ENCODE measurements at regions not wholly inside any gene's neighbourhood (a gene's known extent, or its start where the extent isn't known, plus 50 kb on each side); places are given as distances from the start of the nearest gene placed in this dataset.

GRCh38 chr10:128549101-128549608 lies 422.9 kb upstream of the MKI67 start:
- 61 to 70% (median 67%) methylated on average over 6 of the region's 6 CpGs for WGBS, 3 donors
- Histone ChIP-seq H3K36me3 (no peaks in the 10 kb centered on the region), H3K9me3 (no peaks in the 10 kb centered on the region), H3K27ac (no peak overlapping the region), H3K4me1 (ENCODE audit: insufficient read depth) (no peaks in the 10 kb centered on the region), H3K27me3 (no peaks in the 10 kb centered on the region), H3K4me3 (no peak overlapping the region)
- no peak for DNase-seq
- TF ChIP-seq EP300 (IDR thresholded peaks at IDR 0.05), result no peak
- no peak for TF ChIP-seq CTCF (IDR thresholded peaks at IDR 0.05)
- TF ChIP-seq POLR2A (IDR thresholded peaks at IDR 0.05), result no peak
- intact Hi-C loops (cut with DNase I), result no loop called here

GRCh38 chr10:128550045-128550444 lies 423.8 kb upstream of the MKI67 start:
- WGBS, 3 donors, result 92 to 94% (median 92%) methylated on average over 10 of the region's 10 CpGs
- intact Hi-C loops (cut with DNase I), result no loop called here
- no peak for DNase-seq
- TF ChIP-seq POLR2A (IDR thresholded peaks at IDR 0.05) (no peak), CTCF (IDR thresholded peaks at IDR 0.05) (no peak), EP300 (IDR thresholded peaks at IDR 0.05) (no peak)
- Histone ChIP-seq H3K9me3 (no peaks in the 10 kb centered on the region), H3K4me1 (ENCODE audit: insufficient read depth) (no peaks in the 10 kb centered on the region), H3K36me3 (no peaks in the 10 kb centered on the region), H3K27me3 (no peaks in the 10 kb centered on the region), H3K27ac (no peak overlapping the region), H3K4me3 (no peak overlapping the region)

- Histone ChIP-seq H3K9me3 (no peaks in the 10 kb centered on the region), H3K36me3 (no peaks in the 10 kb centered on the region), H3K4me1 (ENCODE audit: insufficient read depth) (no peaks in the 10 kb centered on the region), H3K4me3 (no peak overlapping the region), H3K27me3 (no peaks in the 10 kb centered on the region), H3K27ac (no peak overlapping the region)
- DNase-seq, result no peak
- 85 to 95% (median 85%) methylated on average over 7 of the region's 7 CpGs for WGBS, 3 donors
- TF ChIP-seq POLR2A (IDR thresholded peaks at IDR 0.05) (no peak), EP300 (IDR thresholded peaks at IDR 0.05) (no peak), CTCF (IDR thresholded peaks at IDR 0.05) (no peak)
- intact Hi-C loops (cut with DNase I), result no loop called here
Measured at GRCh38 chr10:128551475-128551874, 425.3 kb upstream of the MKI67 start.

GRCh38 chr10:128553755-128554154 lies 427.5 kb upstream of the MKI67 start:
- no peaks in the 10 kb centered on the region for H3K36me3 ChIP-seq
- H3K9me3 ChIP-seq, result no peaks in the 10 kb centered on the region
- H3K4me1 ChIP-seq (ENCODE audit: insufficient read depth), result no peaks in the 10 kb centered on the region
- intact Hi-C loops (cut with DNase I), result no loop called here
- no peak overlapping the region for H3K27ac ChIP-seq
- TF ChIP-seq POLR2A (IDR thresholded peaks at IDR 0.05) (no peak), CTCF (IDR thresholded peaks at IDR 0.05) (no peak), EP300 (IDR thresholded peaks at IDR 0.05) (no peak)
- no peak for DNase-seq
- H3K4me3 ChIP-seq, result no peak overlapping the region
- no peaks in the 10 kb centered on the region for H3K27me3 ChIP-seq
- WGBS, 3 donors, result 80 to 87% (median 82%) methylated on average over 2 of the region's 2 CpGs

Data from ovary (tissue), 7 donors.